K562 (cell line): ENCODE measurements at regions not wholly inside any gene's neighbourhood (a gene's known extent, or its start where the extent isn't known, plus 50 kb on each side); places are given as distances from the start of the nearest gene placed in this dataset.

Experiments
- ATAC-seq: fragments of 200-7000 bp; cut with Tn5 transposase; 3 replicates; pipeline ENCODE4 v1.9.1; 2020; ENCODE audit warnings: moderate library complexity
- BruUV-seq: library from RNA; stranded (reverse); fragments of 400-500 nt; replicated peaks from 2 replicates; lab custom pipeline; 2021; lab: Mats Ljungman, UMichigan
- CTCF ChIA-PET: fragments of 300-600 bp; formaldehyde crosslinking; extraction: SDS; loops from one replicate; lab custom pipeline; 2021; ENCODE audit warnings: low intra/inter-chr PET ratio; lab: Yijun Ruan, JAX
- POLR2A ChIA-PET: fragments of 300-600, 350-650 bp; sonication (Branson Sonifier 250); formaldehyde crosslinking; extraction: SDS; loops from one replicate; lab custom pipeline; 2021; ENCODE audit warnings: antibody characterized with exemption, inconsistent platforms; lab: Yijun Ruan, JAX
- DNase-seq, 4 experiments: peaks; one replicate each; pipeline versions ENCODE4 v3.0.0 to v3.0.0-alpha.2; 2011 to 2018; ENCODE audit warnings: low spot score in 3 of 4, mixed read lengths in 3 of 4; ENCODE audit errors: extremely low read depth in 1 of 4
- FAIRE-seq: peaks from 2 replicates; lab custom pipeline; 2011; peaks lifted over from hg19 to GRCh38; lab: Jason Lieb, UNC
- H2AFZ ChIP-seq: 2 replicates; pipeline ENCODE4 v1.6.0; 2011; ENCODE audit warnings: low read depth, low read length, control low read depth, inconsistent platforms
- H3K27ac ChIP-seq: fragments of 200-600 bp; 3 replicates; pipeline ENCODE4 v1.8.0; 2011; ENCODE audit warnings: low read depth, mild to moderate bottlenecking, control low read depth, inconsistent platforms, low read length, moderate library complexity, mixed read lengths; ENCODE audit errors: extremely low read depth
- H3K27me3 ChIP-seq, 2 experiments: fragments of 300-600 bp in 1 of 2; 2 replicates in 1 of 2; 3 replicates in 1 of 2; pipeline versions ENCODE4 v1.6.0 to v1.8.0; 2011; ENCODE audit warnings: inconsistent platforms in 2 of 2, low read length in 2 of 2, mild to moderate bottlenecking in 1 of 2, mixed read lengths in 1 of 2, moderate library complexity in 1 of 2; ENCODE audit not compliant: control insufficient read depth in 2 of 2, insufficient read depth in 2 of 2
- H3K36me3 ChIP-seq: fragments of 300-600 bp; 3 replicates; pipeline ENCODE4 v1.8.0; 2011; ENCODE audit warnings: mild to moderate bottlenecking, low read length, inconsistent platforms; ENCODE audit not compliant: control insufficient read depth, insufficient read depth
- H3K4me1 ChIP-seq, 2 experiments: fragments of 200-600 bp in 1 of 2; replicated peaks in 1 of 2; 2 replicates in 1 of 2; 3 replicates in 1 of 2; pipeline versions ENCODE4 v1.5.1 to v1.8.0; 2011; ENCODE audit warnings: inconsistent platforms in 2 of 2, low read length in 2 of 2, mild to moderate bottlenecking in 1 of 2, mixed read lengths in 1 of 2, moderate library complexity in 1 of 2; ENCODE audit not compliant: control insufficient read depth in 2 of 2, insufficient read depth in 2 of 2
- H3K4me2 ChIP-seq: 2 replicates; pipeline ENCODE4 v1.6.1; 2011; ENCODE audit warnings: low read length, control low read depth, inconsistent platforms, mixed read lengths; ENCODE audit not compliant: insufficient read depth
- H3K4me3 ChIP-seq: fragments of 200-600 bp; sonication (generic), shearing (Covaris generic); 2 replicates; pipeline ENCODE4 v1.5.1; 2016; ENCODE audit warnings: control low read depth, inconsistent platforms
- H3K79me2 ChIP-seq: fragments of 200-600 bp; 3 replicates; pipeline ENCODE4 v1.8.0; 2011; ENCODE audit warnings: low read length, inconsistent platforms; ENCODE audit not compliant: control insufficient read depth, insufficient read depth
- H3K9ac ChIP-seq, 2 experiments: 2 replicates each; pipeline versions ENCODE4 v1.6.0 to v1.6.1; 2011; ENCODE audit warnings: low read depth in 2 of 2, low read length in 2 of 2, control low read depth in 1 of 2, inconsistent platforms in 1 of 2, mild to moderate bottlenecking in 1 of 2, mixed read lengths in 1 of 2; ENCODE audit not compliant: insufficient read depth in 1 of 2
- H3K9me1 ChIP-seq: one replicate; pipeline ENCODE4 v1.6.0; 2011; ENCODE audit warnings: inconsistent platforms, mild to moderate bottlenecking, low read length, moderate library complexity; ENCODE audit not compliant: control insufficient read depth, insufficient read depth
- H3K9me3 ChIP-seq: replicated peaks from 2 replicates; pipeline ENCODE4 v1.5.1; 2011; ENCODE audit warnings: low read depth, low read length, inconsistent platforms; ENCODE audit not compliant: control insufficient read depth, insufficient read depth
- H4K20me1 ChIP-seq: replicated peaks from 2 replicates; pipeline ENCODE4 v1.6.1; 2011; ENCODE audit warnings: low read length, inconsistent platforms, mixed read lengths; ENCODE audit not compliant: control insufficient read depth, insufficient read depth
- C11orf30 ChIP-seq: fragments of 450-650 bp; IDR thresholded peaks from 2 replicates; pipeline ENCODE4 v1.6.1; 2016; ENCODE audit warnings: low read depth, mild to moderate bottlenecking
- RBM22 ChIP-seq: fragments of 200-400 bp; formaldehyde crosslinking; IDR thresholded peaks from 2 replicates; pipeline ENCODE4 v1.6.1; 2018; ENCODE audit warnings: low read length, low read depth; ENCODE audit not compliant: poor library complexity, severe bottlenecking
- RFX1 ChIP-seq: fragments of 450-650 bp; IDR thresholded peaks from 2 replicates; pipeline ENCODE4 v1.6.1; 2016; ENCODE audit warnings: mild to moderate bottlenecking, moderate library complexity
- SMAD4 ChIP-seq: fragments of 250-450 bp; sonication (Bioruptor Pico); conservative IDR thresholded peaks from 2 replicates; pipeline ENCODE4 v1.8.0; 2021; ENCODE audit warnings: inconsistent platforms, mild to moderate bottlenecking, moderate library complexity
- SMARCA5 ChIP-seq: fragments of 450-650 bp; IDR thresholded peaks from 2 replicates; pipeline ENCODE4 v1.6.1; 2016
- XRCC5 ChIP-seq: fragments of 200-400 bp; formaldehyde crosslinking; IDR thresholded peaks from 2 replicates; pipeline ENCODE4 v1.6.1; 2017; ENCODE audit warnings: low read depth, mild to moderate bottlenecking, low read length
- ZNF239 ChIP-seq: fragments of 250-450 bp; sonication (Bioruptor Pico); IDR thresholded peaks from 2 replicates; pipeline ENCODE4 v1.4.0; 2020; ENCODE audit warnings: mild to moderate bottlenecking
- WGBS: fragments of 100-300 bp; shearing (Covaris generic); methylation state at CpG from one replicate; pipeline ENCODE4 v1.1.6; 2016; ENCODE audit warnings: low coverage, mixed read lengths; ENCODE audit not compliant: insufficient coverage; ENCODE audit errors: missing lambda C conversion rate; 5-methylcytosine and 5-hydroxymethylcytosine counted together
- in situ Hi-C: fragments of 300-500 bp; cut with MboI; formaldehyde crosslinking; loops from 4 replicates; pipeline ENCODE4 v1.15.0; 2018; ENCODE audit warnings: inconsistent platforms, mixed read lengths
- intact Hi-C: fragments of 100-400 bp; cut with micrococcal nuclease; formaldehyde crosslinking; loops from 2 replicates; pipeline ENCODE4 v1.14.2; 2022
- TF ChIP-seq, protein P1 (sequence below): fragments of 250-450 bp; sonication (Bioruptor Pico); IDR thresholded peaks from 2 replicates; pipeline ENCODE4 v1.4.0; 2020; ENCODE audit warnings: borderline replicate concordance
- TF ChIP-seq, protein P2 (sequence below): fragments of 450-650 bp; IDR thresholded peaks from 2 replicates; pipeline ENCODE4 v1.6.1; 2016; ENCODE audit warnings: low read depth, mild to moderate bottlenecking, moderate library complexity
- TF ChIP-seq, protein P3 (sequence below): fragments of 250-450 bp; sonication (Bioruptor Pico); IDR thresholded peaks from 2 replicates; pipeline ENCODE4 v1.5.0; 2022; ENCODE audit warnings: mild to moderate bottlenecking
- TF ChIP-seq, protein P4 (sequence below), 2 experiments: fragments of 150-350 bp in 1 of 2; IDR thresholded peaks; 2 replicates each; pipeline ENCODE4 v1.6.1; 2012 to 2016; ENCODE audit warnings: low read depth in 2 of 2, low read length in 2 of 2, mild to moderate bottlenecking in 1 of 2, moderate library complexity in 1 of 2
- TF ChIP-seq, protein P5 (sequence below): fragments of 250-450 bp; sonication (Bioruptor Pico); IDR thresholded peaks from 2 replicates; pipeline ENCODE4 v1.5.0; 2021

DNA sequence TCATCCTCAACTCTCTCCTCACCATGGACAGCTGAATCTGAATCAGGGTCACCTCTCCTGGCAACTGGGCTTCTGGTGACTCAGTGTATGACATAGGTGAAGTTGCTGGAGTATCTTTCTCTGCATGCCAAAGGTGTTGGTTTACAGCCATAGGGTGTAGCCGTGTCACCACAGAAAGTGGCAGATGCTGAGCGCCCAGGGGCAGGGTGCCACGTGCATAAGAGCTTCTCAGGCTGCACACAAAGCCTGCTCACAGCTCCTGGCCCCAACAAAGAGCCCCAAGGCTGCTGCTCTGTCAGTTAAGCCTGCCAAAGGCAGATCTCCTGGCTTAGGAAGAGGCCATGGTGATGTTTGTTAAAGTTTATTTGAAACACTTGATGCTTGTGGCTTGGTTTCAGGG lies 297.7 kb upstream of the WWC1 start:
- FAIRE-seq, result no peak
- no peaks in the 10 kb centered on the region for H3K27me3 ChIP-seq
- WGBS, result 3% methylated on average over 3 of the region's 3 CpGs
- in situ Hi-C loops (no loop called here), intact Hi-C loops (no loop called here)
- no peak overlapping the region for H3K4me3 ChIP-seq
- H3K36me3 ChIP-seq, result no peaks in the 10 kb centered on the region
- BruUV-seq, result no TSS peak
- ChIA-PET CTCF (no interaction called here), POLR2A (no interaction called here)
- H3K9me3 ChIP-seq, result no peaks in the 10 kb centered on the region
- no peak overlapping the region for H3K4me2 ChIP-seq
- H3K9ac ChIP-seq, result no peak overlapping the region
- no peak for ATAC-seq
- no peaks in the 10 kb centered on the region for H3K9me1 ChIP-seq
- no peaks in the 10 kb centered on the region for H4K20me1 ChIP-seq
- no peak overlapping the region for H2AFZ ChIP-seq
- H3K27ac ChIP-seq, result no peak overlapping the region
- no peak for DNase-seq
- no peaks in the 10 kb centered on the region for H3K4me1 ChIP-seq
- no peaks in the 10 kb centered on the region for H3K79me2 ChIP-seq
- no peak for TF ChIP-seq C11orf30
- TF ChIP-seq RBM22, result no peak
- TF ChIP-seq, protein P1, sequence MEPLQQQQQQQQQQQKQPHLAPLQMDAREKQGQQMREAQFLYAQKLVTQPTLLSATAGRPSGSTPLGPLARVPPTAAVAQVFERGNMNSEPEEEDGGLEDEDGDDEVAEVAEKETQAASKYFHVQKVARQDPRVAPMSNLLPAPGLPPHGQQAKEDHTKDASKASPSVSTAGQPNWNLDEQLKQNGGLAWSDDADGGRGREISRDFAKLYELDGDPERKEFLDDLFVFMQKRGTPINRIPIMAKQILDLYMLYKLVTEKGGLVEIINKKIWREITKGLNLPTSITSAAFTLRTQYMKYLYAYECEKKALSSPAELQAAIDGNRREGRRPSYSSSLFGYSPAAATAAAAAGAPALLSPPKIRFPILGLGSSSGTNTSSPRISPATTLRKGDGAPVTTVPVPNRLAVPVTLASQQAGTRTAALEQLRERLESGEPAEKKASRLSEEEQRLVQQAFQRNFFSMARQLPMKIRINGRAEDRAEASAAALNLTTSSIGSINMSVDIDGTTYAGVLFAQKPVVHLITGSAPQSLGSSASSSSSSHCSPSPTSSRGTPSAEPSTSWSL (CRISPR knock-in tag), result no peak
- TF ChIP-seq RFX1, result no peak
- no peak for TF ChIP-seq XRCC5
- TF ChIP-seq SMARCA5, result no peak
- TF ChIP-seq, protein P2, sequence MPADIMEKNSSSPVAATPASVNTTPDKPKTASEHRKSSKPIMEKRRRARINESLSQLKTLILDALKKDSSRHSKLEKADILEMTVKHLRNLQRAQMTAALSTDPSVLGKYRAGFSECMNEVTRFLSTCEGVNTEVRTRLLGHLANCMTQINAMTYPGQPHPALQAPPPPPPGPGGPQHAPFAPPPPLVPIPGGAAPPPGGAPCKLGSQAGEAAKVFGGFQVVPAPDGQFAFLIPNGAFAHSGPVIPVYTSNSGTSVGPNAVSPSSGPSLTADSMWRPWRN, result no peak
- TF ChIP-seq, protein P3, sequence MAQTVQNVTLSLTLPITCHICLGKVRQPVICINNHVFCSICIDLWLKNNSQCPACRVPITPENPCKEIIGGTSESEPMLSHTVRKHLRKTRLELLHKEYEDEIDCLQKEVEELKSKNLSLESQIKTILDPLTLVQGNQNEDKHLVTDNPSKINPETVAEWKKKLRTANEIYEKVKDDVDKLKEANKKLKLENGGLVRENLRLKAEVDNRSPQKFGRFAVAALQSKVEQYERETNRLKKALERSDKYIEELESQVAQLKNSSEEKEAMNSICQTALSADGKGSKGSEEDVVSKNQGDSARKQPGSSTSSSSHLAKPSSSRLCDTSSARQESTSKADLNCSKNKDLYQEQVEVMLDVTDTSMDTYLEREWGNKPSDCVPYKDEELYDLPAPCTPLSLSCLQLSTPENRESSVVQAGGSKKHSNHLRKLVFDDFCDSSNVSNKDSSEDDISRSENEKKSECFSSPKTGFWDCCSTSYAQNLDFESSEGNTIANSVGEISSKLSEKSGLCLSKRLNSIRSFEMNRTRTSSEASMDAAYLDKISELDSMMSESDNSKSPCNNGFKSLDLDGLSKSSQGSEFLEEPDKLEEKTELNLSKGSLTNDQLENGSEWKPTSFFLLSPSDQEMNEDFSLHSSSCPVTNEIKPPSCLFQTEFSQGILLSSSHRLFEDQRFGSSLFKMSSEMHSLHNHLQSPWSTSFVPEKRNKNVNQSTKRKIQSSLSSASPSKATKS, result no peak
- TF ChIP-seq ZNF239 (CRISPR knock-in tag), result no peak
- TF ChIP-seq, protein P4, sequence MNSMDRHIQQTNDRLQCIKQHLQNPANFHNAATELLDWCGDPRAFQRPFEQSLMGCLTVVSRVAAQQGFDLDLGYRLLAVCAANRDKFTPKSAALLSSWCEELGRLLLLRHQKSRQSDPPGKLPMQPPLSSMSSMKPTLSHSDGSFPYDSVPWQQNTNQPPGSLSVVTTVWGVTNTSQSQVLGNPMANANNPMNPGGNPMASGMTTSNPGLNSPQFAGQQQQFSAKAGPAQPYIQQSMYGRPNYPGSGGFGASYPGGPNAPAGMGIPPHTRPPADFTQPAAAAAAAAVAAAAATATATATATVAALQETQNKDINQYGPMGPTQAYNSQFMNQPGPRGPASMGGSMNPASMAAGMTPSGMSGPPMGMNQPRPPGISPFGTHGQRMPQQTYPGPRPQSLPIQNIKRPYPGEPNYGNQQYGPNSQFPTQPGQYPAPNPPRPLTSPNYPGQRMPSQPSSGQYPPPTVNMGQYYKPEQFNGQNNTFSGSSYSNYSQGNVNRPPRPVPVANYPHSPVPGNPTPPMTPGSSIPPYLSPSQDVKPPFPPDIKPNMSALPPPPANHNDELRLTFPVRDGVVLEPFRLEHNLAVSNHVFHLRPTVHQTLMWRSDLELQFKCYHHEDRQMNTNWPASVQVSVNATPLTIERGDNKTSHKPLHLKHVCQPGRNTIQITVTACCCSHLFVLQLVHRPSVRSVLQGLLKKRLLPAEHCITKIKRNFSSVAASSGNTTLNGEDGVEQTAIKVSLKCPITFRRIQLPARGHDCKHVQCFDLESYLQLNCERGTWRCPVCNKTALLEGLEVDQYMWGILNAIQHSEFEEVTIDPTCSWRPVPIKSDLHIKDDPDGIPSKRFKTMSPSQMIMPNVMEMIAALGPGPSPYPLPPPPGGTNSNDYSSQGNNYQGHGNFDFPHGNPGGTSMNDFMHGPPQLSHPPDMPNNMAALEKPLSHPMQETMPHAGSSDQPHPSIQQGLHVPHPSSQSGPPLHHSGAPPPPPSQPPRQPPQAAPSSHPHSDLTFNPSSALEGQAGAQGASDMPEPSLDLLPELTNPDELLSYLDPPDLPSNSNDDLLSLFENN (IDR thresholded peaks at IDR 0.05; ENCODE audit: low read depth in 2 of 2, low read length in 2 of 2), result no peak
- TF ChIP-seq, protein P5, sequence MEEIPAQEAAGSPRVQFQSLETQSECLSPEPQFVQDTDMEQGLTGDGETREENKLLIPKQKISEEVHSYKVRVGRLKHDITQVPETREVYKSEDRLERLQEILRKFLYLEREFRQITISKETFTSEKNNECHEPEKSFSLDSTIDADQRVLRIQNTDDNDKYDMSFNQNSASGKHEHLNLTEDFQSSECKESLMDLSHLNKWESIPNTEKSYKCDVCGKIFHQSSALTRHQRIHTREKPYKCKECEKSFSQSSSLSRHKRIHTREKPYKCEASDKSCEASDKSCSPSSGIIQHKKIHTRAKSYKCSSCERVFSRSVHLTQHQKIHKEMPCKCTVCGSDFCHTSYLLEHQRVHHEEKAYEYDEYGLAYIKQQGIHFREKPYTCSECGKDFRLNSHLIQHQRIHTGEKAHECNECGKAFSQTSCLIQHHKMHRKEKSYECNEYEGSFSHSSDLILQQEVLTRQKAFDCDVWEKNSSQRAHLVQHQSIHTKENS, result no peak
- no peak for TF ChIP-seq SMAD4 (CRISPR knock-in tag)
